T-helper 22 cell (primary cell): ENCODE measurements at regions not wholly inside any gene's neighbourhood (a gene's known extent, or its start where the extent isn't known, plus 50 kb on each side); places are given as distances from the start of the nearest gene placed in this dataset.

Source experiments
- DNase-seq: peaks from one replicate; pipeline ENCODE4 v3.0.0-alpha.2; 2020; ENCODE audit warnings: low read depth

- no peak for DNase-seq
These were observed 89.1 kb upstream of the ERRFI1 start for GRCh38 chr1:8115031-8115768.

GRCh38 chr1:8113262-8114220 is 87.4 kb upstream of the ERRFI1 start:
- DNase-seq, result no peak

- DNase-seq, result no peak
These were observed 86.6 kb upstream of the ERRFI1 start for GRCh38 chr1:8112611-8113261.

GRCh38 chr1:8111560-8111959 is 85.5 kb upstream of the ERRFI1 start:
- no peak for DNase-seq

GRCh38 chr1:8109216-8109615 is 83.1 kb upstream of the ERRFI1 start:
- no peak for DNase-seq

- DNase-seq, result no peak
These were observed 81.8 kb upstream of the ERRFI1 start for GRCh38 chr1:8107897-8108296.

GRCh38 chr1:8104278-8105236 is 78.4 kb upstream of the ERRFI1 start:
- DNase-seq, result no peak

GRCh38 chr1:8097908-8098307 is 71.8 kb upstream of the ERRFI1 start:
- DNase-seq, result no peak

GRCh38 chr1:8097077-8097799 is 71.1 kb upstream of the ERRFI1 start:
- DNase-seq, result no peak

- no peak for DNase-seq
These were observed 70.2 kb upstream of the ERRFI1 start for GRCh38 chr1:8096105-8097011.

GRCh38 chr1:8095584-8095983 is 69.5 kb upstream of the ERRFI1 start:
- DNase-seq, result no peak

GRCh38 chr1:8094481-8095241 is 68.6 kb upstream of the ERRFI1 start:
- no peak for DNase-seq

GRCh38 chr1:8093221-8093980 is 67.3 kb upstream of the ERRFI1 start:
- no peak for DNase-seq

- no peak for DNase-seq
These were observed 66.5 kb upstream of the ERRFI1 start for GRCh38 chr1:8092657-8093056.

GRCh38 chr1:8091691-8092090 is 65.6 kb upstream of the ERRFI1 start:
- no peak for DNase-seq

GRCh38 chr1:8090241-8090702 is 64.2 kb upstream of the ERRFI1 start:
- DNase-seq, result no peak

- DNase-seq, result no peak
These were observed 63.6 kb upstream of the ERRFI1 start for GRCh38 chr1:8089535-8090228.
